GM12878 (cell line): ENCODE measurements at regions not wholly inside any gene's neighbourhood (a gene's known extent, or its start where the extent isn't known, plus 50 kb on each side); places are given as distances from the start of the nearest gene placed in this dataset.
"Not testable (repeated sequence)": the region's sequence is repeated elsewhere in the genome, so short reads cannot be mapped to it uniquely, and the experiment has no call there.

Source experiments
- FOXK2 ChIP-seq: fragments of 450-650 bp; IDR thresholded peaks from 2 replicates; pipeline ENCODE4 v1.6.1; 2017; ENCODE audit warnings: mild to moderate bottlenecking, moderate library complexity
- HDAC2 ChIP-seq: fragments of 200-600 bp; sonication (generic); IDR thresholded peaks from 2 replicates; pipeline ENCODE4 v1.6.1; 2017
- POLR2A ChIP-seq: IDR thresholded peaks from 2 replicates; pipeline ENCODE4 v1.6.1; 2011; ENCODE audit warnings: low read depth, mild to moderate bottlenecking, low read length
- RFX5 ChIP-seq: IDR thresholded peaks from 2 replicates; pipeline ENCODE4 v1.6.1; 2011; ENCODE audit warnings: low read depth, low read length, improper control_type of control experiment
- ZNF274 ChIP-seq: IDR thresholded peaks from one replicate; pipeline ENCODE4 v1.8.0; 2011; ENCODE audit not compliant: insufficient read length, insufficient read depth
- TF ChIP-seq, protein P1 (sequence below): IDR thresholded peaks from 2 replicates; pipeline ENCODE4 v1.6.1; 2012; ENCODE audit warnings: low read length, inconsistent platforms

- TF ChIP-seq HDAC2, FOXK2, RFX5, POLR2A, ZNF274: not testable (repeated sequence)
- TF ChIP-seq, protein P1, sequence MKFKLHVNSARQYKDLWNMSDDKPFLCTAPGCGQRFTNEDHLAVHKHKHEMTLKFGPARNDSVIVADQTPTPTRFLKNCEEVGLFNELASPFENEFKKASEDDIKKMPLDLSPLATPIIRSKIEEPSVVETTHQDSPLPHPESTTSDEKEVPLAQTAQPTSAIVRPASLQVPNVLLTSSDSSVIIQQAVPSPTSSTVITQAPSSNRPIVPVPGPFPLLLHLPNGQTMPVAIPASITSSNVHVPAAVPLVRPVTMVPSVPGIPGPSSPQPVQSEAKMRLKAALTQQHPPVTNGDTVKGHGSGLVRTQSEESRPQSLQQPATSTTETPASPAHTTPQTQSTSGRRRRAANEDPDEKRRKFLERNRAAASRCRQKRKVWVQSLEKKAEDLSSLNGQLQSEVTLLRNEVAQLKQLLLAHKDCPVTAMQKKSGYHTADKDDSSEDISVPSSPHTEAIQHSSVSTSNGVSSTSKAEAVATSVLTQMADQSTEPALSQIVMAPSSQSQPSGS: not testable (repeated sequence)
These were observed 150.2 kb upstream of the MAP3K1 start for GRCh38 chr5:56665117-56665516.
